Astrocyte (in vitro differentiated cells and primary cell): ENCODE measurements at regions not wholly inside any gene's neighbourhood (a gene's known extent, or its start where the extent isn't known, plus 50 kb on each side); places are given as distances from the start of the nearest gene placed in this dataset.

Experiments
- CTCF ChIP-seq: IDR thresholded peaks from 2 replicates; pipeline ENCODE4 v1.5.1; 2011; ENCODE audit warnings: low read depth, mild to moderate bottlenecking, inconsistent platforms, low read length, moderate library complexity; ENCODE audit not compliant: insufficient read depth
- EZH2 ChIP-seq: IDR thresholded peaks from 2 replicates; pipeline ENCODE4 v1.6.1; 2012; ENCODE audit warnings: mild to moderate bottlenecking, low read length, inconsistent platforms; ENCODE audit not compliant: insufficient read depth

GRCh38 chr4:137389911-137390520 is 142.3 kb downstream of the PCDH18 start:
- TF ChIP-seq CTCF (no peak), EZH2 (no peak)
